ENCODE measurements at regions not wholly inside any gene's neighbourhood (a gene's known extent, or its start where the extent isn't known, plus 50 kb on each side); places are given as distances from the start of the nearest gene placed in this dataset.

- no peak overlapping the region for H2AFZ ChIP-seq (ENCODE audit: low read length)
- DNase-seq: no peak
- H3K4ac ChIP-seq (ENCODE audit: low read depth, low read length): no peak overlapping the region
- Mint-ChIP-seq H3K27me3 (ENCODE audit: low read depth) (peaks cover 84% of the 10 kb centered on the region), H3K36me3 (ENCODE audit: insufficient read depth in 1 of 3, low read depth in 3 of 3) (no peaks in the 10 kb centered on the region; a peak in 1 of 7 replicates), H3K27ac (peak overlapping the region in 1 of 3 experiments; percentile 43; a peak in 2 of 7 replicates), H3K9me3 (no peaks in the 10 kb centered on the region; a peak in 2 of 5 replicates), H3K4me3 (no peak overlapping the region), H3K4me1 (peaks cover 19 to 34% of the 10 kb centered on the region in 2 experiments)
- no peak overlapping the region for H3K23ac ChIP-seq (ENCODE audit: insufficient read length, low read depth, low read length)
- peaks cover 3% of the 10 kb centered on the region for H3K23me2 ChIP-seq (ENCODE audit: insufficient read length, low read depth, low read length, poor library complexity, severe bottlenecking)
- no peak overlapping the region for H2BK12ac ChIP-seq (ENCODE audit: insufficient read length, low read depth, low read length)
- no peak overlapping the region for H2BK5ac ChIP-seq (ENCODE audit: insufficient read length, low read length)
- H3K27me3 ChIP-seq (ENCODE audit: insufficient read depth, low read length): no peaks in the 10 kb centered on the region; the same call in 1 of the 2 replicates
- no peak overlapping the region for H3K27ac ChIP-seq (ENCODE audit: insufficient read length, low read depth, low read length)
- peaks cover 3% of the 10 kb centered on the region for H3K4me1 ChIP-seq (ENCODE audit: insufficient read depth, low read length)
- no peaks in the 10 kb centered on the region for H3K79me2 ChIP-seq (ENCODE audit: insufficient read depth, low read length)
- no peaks in the 10 kb centered on the region for H4K20me1 ChIP-seq (ENCODE audit: control insufficient read depth, insufficient read depth, insufficient read length)
- no peak for TF ChIP-seq CTCF (conservative IDR thresholded peaks at IDR 0.05)
- no peak overlapping the region for H3K9ac ChIP-seq (ENCODE audit: extremely low read depth, insufficient read length, low read length)
- no peak overlapping the region for H2AK5ac ChIP-seq (ENCODE audit: insufficient read length, low read length)
- no peak overlapping the region for H3T11ph ChIP-seq (ENCODE audit: low read length)
- no peak overlapping the region for H3K56ac ChIP-seq (ENCODE audit: insufficient read length, low read depth, low read length)
- no peaks in the 10 kb centered on the region for H3K9me3 ChIP-seq (ENCODE audit: control insufficient read depth, low read depth, low read length)
- H3K79me1 ChIP-seq (ENCODE audit: insufficient read depth, low read depth, low read length, poor library complexity, severe bottlenecking): no peaks in the 10 kb centered on the region
- no CpG with 5 or more reads among the region's 11 CpGs for WGBS (ENCODE audit: extremely low coverage, insufficient read length, low lambda C conversion rate)
- H3K18ac ChIP-seq (ENCODE audit: insufficient read length, low read depth, low read length): no peak overlapping the region
- H3K14ac ChIP-seq (ENCODE audit: insufficient read depth, low read length): no peak overlapping the region
- H4K8ac ChIP-seq (replicated peaks; ENCODE audit: insufficient read length, low read depth, low read length): no peak overlapping the region
- no peak overlapping the region for H4K91ac ChIP-seq (ENCODE audit: insufficient read length, low read depth, low read length)
- no peak overlapping the region for H2BK20ac ChIP-seq (ENCODE audit: low read depth, low read length, poor library complexity, severe bottlenecking)
- H4K5ac ChIP-seq (ENCODE audit: insufficient read length, low read depth, low read length): no peak overlapping the region
- H2BK120ac ChIP-seq (ENCODE audit: low read depth, low read length, poor library complexity, severe bottlenecking): no peak overlapping the region
- H2BK15ac ChIP-seq (ENCODE audit: low read depth, low read length): no peak overlapping the region
- no peak overlapping the region for H3K4me2 ChIP-seq (ENCODE audit: insufficient read depth, insufficient read length, low read length)
Observed at GRCh38 chr11:69931994-69932910, 113.0 kb upstream of the FGF3 start.
